ENCODE measurements at regions not wholly inside any gene's neighbourhood (a gene's known extent, or its start where the extent isn't known, plus 50 kb on each side); places are given as distances from the start of the nearest gene placed in this dataset.

GRCh38 chr22:46053563-46054090 is 76.7 kb upstream of the WNT7B start:
- DNase-seq (ENCODE audit: low read depth in 1 of 2, low spot score in 1 of 2), result peak in 1 of 2 donors; percentile 41

DNA sequence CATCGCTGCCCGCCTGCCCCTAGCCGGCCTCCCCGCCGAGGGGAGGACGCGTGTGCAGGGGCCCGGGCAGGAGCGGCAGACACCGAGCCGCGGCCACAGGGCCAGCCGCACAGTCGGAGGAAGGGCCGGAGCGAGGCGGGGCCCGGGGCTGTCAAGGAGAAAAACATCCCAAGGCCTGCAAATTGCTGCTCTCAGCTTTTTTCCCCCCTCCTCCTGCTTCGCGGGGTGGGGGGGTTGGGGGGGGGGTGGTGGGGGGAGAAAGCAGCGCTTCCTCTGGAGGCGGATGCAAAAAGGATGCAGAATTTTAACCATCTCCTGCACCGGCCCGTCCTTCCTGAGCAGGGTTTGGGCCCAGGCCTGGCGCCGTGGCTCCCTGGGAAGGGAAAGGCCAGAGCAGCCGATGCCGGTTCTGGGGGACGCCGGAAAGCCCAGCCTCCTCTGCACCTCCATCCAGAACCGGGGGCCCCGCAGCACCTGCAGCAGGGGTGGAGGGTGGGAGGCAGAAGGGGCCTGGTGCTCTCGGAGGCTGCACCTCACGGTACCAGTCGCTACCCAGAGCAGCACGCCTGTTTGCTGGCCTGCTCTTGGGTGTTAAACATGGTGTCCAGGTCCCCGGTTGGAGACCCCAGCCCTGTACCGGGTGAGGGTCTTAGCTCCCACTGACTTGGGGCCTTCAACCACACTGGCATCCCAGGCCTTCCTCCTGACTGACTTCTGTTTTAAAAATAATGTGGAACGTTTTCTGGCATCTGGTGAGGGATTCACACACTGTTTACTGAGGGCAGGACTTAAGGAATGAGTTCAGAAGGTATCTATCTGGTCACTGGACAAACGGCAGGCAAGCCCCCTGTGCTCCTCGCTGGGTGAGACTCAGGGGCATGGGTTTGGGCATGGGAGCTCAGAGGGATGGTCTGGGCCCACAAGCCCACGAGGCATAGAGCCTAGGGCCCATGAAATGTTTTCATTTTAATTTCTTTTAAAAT is 77.4 kb upstream of the WNT7B start:
- peak in 1 of 2 donors; percentile 9 for DNase-seq (ENCODE audit: low read depth in 1 of 2, low spot score in 1 of 2)

GRCh38 chr22:46055181-46055875 is 78.4 kb upstream of the WNT7B start:
- no peak for DNase-seq (ENCODE audit: low read depth in 1 of 2, low spot score in 1 of 2)

DNA sequence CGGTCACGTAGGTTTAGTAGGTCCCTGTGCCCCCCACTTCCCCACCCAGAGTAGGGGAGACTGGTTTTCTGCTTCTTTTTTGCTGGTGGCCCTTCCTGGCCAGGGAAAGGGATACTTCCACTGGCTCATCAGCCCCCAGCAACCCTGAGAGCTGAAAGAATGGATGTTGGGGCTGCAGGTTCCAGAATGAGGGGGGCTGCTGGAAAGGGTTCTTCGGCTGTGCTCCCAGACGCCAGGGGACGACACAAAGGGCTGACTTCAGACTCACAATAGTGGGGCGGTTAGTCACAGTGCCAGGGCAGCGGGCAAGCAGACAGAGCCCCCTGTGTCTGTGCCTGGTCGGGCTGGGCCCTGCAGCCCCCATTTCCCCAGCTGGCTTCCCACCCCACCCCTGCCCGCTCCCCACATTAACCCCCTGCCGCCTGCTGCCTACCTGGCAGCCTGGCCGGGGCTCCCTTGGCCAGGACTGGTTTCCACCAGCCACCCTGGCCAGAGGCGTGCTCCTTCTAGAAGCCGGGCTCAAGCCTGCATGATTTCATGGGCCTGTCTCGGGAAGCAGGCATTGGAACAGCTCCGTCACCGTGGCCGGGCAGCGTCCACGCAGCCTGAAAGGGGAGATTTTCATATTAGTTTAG is 79.1 kb upstream of the WNT7B start:
- DNase-seq (ENCODE audit: low read depth in 1 of 2, low spot score in 1 of 2), result no peak

DNA sequence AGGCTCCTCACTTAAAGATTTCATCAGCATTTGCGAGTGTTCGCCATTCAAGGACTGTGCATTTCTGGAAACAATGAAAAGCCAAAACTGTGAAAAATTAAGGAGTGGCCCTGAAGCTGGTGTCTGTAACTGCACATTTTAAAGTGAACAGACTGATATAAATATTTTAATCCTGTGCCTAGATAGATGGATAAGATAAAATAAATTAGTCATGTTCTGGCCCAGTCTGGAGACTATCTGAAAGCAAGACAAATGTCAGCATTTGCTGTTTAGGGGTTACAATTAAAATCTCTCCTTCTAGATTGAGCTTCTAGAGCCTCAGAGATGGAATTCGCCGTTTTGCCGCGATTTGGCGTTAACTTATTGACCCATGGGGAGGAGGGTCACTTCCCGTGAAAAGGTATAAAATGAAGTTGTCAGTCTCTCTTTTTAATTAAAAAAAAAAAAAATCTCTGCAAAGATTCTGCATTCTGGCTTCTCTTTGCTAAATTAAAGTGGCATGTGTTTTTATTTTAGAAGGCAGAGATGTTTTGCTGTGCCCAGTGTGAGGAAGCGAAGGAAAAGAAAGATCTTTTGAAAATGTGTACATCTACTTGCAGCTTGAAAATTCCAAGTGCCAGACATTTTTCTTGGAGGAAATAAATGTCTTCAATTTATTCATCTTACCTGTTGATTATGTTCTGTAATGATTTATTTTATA is 79.7 kb upstream of the WNT7B start:
- no peak for DNase-seq (ENCODE audit: low read depth in 1 of 2, low spot score in 1 of 2)

DNA sequence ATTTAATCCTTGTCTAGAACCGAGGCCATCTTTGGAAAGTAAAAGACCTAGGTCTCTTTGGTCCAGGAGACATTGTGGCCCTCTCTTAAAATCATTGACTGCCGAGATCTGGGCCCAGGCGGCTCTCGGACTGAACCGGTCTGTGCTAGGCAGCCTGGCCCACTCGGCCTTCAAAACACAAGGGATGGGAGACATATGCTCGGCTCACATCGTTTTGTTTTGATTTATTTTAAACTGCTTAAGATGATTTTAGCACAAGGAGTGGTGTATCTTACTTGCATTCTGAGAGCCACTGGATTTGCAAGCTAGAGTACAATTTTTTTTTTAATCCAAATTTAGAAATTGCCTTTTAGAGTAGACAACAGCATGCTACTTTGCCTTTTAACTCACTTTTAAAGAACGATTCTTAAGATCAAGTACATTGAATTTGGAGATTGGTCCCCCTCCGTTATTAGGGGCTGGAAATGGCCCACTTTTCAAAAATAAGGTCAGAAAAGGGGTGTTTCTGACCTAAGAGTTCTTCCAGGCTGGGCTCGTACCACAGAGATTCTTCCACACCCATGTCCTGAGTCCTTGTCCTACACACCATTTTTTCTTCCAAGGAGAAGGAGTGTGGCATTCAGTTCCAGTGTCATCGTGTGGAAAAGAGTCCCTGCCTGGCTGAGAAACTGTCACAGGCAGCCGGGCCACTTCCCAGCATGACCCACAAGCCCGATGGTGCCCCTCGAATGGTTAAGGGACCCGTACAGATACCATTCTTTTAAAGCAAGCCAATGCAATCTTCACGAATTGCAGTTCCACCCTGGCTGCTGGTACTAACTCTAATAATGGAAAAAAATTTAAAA is 80.5 kb upstream of the WNT7B start:
- DNase-seq (ENCODE audit: low read depth in 1 of 2, low spot score in 1 of 2), result no peak

DNA sequence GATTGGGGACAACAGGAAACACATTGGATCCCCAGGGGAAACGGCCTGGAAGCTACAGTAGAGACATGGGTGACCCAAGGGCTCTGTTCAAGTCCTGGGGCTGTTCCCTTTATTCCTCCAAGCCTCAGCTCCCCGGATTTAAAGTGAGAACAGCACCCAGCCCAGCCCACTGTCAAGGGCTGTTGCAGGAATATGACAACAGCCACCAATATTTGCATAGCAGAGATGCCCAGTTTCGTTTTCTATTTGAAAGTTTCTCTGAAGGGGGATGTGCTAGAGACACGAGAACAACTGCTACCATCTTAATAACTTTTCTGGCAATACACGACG is 81.1 kb upstream of the WNT7B start:
- DNase-seq (ENCODE audit: low read depth in 1 of 2, low spot score in 1 of 2), result no peak

DNA sequence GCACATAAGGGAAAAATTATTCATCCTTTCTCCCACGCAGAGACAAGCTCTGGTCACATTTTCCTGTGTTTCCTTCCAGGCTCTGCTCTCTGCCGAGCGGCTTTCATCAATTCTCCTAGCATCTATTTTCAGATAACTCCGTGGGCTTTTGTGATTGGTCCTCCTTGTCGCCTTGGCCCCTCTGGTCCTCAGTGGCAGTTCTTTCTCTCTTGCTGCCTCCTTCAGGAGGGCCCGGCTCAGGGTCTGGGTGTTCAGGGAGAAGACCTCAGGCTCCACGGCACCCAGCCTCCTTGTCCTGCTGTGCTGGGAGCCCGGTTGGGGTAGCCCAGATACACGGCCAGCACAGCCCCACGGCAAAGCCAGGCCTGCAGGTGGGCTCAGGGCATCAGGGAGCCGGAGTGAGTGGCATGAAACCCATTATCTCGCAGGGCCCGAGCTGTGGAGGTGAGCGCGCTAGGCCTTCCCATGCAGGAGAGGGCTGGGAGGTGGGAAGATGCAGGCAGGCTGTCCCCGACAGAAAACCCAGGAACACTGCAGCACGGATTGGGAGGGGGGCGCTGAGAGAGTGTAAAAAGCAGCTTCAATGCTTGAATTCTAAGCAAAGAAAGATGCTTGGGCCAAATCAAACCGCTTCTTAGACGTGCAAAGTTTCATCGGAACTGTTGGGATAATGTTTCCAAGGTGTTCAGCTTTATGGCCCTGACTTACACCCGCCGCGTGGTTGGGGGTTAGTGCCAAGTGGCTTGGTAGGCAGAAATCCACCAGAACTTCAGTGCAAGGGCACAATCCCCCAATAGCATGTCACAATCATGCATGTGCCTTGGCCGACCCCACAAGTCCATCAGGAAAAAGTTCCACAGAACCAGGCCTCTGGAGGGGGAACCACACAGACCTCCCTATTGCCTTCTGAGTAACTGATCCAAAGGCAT is 81.9 kb upstream of the WNT7B start:
- no peak for DNase-seq (ENCODE audit: low read depth in 1 of 2, low spot score in 1 of 2)

- no peak for DNase-seq (ENCODE audit: low read depth in 1 of 2, low spot score in 1 of 2)
These were observed 83.5 kb upstream of the WNT7B start for GRCh38 chr22:46060292-46061123.

DNA sequence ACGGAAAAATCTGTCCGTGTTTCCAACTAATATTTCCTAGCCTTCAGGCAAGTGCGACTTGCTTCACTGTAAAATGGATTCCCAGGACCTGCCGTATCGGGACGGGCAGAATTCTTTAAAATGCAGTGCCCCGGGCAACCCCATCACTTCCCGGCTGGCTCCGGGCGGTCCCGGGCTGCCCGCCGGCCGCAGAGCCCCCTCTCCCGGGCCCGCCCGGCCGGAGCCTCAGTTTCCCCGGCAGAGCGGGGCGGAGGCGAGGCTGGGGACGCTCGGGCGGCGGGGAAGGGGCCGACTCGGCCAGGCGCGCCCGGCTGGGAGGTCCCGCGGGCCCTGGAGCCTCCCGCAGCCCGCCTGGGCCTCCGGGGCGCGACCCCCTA is 84.2 kb upstream of the WNT7B start:
- DNase-seq (ENCODE audit: low read depth in 1 of 2, low spot score in 1 of 2), result no peak

DNA sequence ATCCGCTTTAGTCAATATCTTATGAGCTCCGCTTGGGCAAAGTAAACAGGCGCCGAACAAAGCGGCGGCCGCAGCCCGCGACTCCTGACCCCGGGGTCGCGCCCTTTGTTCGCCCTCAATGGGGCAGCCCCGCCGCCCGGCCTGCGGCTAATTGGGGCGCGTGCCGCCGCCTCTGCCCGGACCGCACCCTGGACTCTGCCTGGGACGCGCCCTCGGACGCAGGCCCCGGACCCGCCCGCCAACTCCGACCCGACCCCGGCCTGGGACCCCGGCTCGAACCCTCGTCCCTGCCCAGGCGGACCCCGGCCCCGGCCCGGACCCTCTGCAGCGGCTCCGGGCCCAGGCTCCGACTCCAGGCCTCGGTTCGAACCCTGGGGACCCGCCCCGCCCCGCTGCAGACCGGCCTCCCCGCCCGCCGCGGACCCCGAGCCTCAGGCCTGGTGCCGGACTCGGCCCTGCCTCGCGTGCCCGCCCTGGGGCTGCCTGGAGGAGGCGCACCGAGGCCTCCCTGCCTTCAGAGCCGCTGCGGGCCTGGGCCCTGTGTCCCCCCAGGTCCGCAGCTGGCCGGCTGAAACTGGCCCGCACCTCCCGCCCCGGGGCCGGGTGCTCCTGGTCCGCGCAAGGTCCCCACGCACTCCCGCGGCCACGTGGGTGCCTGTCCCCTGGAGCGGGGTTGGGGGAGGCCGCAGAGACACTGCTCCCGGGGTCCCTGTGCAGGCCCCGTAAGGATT is 84.7 kb upstream of the WNT7B start:
- DNase-seq (ENCODE audit: low read depth in 1 of 2, low spot score in 1 of 2), result no peak

DNA sequence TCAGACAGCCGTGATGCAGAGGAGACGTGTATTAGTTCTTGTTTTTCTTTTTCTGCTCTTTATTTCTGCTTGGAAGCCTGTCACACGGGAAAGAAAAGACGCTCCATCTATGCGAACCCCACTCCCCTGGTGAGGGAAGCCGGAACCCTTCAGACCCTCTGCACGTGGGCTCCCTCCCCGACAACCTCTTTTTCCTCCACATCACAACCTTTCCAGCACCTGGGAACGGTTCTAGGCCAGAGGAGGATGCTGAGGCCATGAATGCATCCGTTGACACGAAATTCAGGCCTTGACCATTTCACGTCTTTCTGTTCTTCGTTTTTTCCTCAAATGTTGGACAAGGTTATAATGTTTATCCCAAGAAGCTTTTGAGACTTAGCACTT is 85.3 kb upstream of the WNT7B start:
- no peak for DNase-seq (ENCODE audit: low read depth in 1 of 2, low spot score in 1 of 2)

DNA sequence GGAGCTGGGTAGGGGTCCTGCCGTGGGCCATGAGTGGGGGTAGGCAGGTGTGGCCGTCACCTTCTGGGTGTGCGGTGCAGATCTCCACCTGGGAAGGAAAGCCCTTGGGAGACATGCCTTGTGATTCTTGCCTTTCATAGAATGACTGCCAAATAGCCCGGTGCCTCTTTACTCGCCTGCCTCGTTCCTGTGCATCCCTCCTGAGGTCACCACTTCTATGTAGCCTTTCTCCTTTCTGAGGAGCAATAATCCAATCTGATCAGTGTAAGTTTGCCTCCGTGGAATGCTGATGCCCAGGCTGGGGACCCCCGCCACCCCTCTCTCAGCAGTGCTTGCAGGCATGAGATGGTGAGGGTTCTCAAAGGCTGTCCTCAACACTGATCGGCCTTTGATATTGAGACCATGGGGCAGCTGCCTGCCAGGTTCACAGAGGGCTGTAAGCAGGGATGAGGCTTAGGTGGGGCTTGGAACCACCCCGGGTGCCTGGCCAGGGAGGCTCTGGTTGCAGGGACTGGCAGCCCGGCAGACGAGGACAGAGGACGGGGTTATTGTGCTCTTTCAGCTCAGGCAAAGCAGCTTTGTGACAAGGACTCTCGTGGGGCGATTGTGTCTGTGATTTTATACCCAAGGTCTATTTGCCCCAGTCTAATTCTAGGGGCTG is 86.1 kb upstream of the WNT7B start:
- no peak for DNase-seq (ENCODE audit: low read depth in 1 of 2, low spot score in 1 of 2)

- no peak for DNase-seq (ENCODE audit: low read depth in 1 of 2, low spot score in 1 of 2)
These were observed 86.5 kb upstream of the PPARA start for GRCh38 chr22:46063846-46064227.

DNA sequence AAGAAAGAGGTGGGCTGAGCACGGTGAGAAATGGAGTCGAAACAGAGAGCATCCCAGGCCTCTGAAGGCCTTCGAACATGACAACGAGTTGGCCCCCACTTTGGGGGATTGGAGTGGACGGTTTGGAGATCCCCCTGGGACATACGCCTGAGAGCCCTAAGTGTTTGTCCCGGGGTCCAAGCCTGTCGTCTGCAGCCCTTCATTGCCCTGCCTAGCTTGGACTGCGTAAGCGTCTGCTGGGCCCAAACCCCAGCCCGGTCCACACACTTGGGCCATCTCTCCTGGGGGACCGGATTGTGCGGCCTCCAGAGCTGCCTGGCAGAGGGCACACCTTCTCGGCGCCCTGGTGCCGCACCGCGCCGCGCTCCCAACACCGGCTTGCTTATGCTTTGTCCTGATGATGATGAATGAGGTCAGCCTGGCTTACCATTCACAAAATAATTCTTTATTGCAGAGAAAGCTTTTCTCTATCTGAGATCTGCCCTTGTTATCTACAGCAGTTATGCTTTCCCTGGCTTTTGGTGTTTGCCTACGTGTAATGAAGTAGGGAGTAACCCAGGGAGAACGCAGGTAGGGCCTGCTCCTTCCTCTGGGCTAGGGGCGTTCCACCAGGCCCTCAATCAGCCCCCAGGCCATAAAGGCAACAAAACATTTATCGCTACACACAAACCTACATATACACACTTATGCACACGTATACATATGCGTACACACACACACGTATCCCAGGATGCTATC is 85.9 kb upstream of the PPARA start:
- no peak for DNase-seq (ENCODE audit: low read depth in 1 of 2, low spot score in 1 of 2)

GRCh38 chr22:46064966-46065666 is 85.2 kb upstream of the PPARA start:
- no peak for DNase-seq (ENCODE audit: low read depth in 1 of 2, low spot score in 1 of 2)
